ENCODE measurements at regions not wholly inside any gene's neighbourhood (a gene's known extent, or its start where the extent isn't known, plus 50 kb on each side); places are given as distances from the start of the nearest gene placed in this dataset.
A peak's percentile ranks its signal among the peaks of the same experiment; 100 is the strongest.

GRCh38 chr3:117266806-117267205 lies 557.2 kb downstream of the TUSC7 start:
- DNase-seq, result no peak

GRCh38 chr3:117268318-117268717 lies 558.7 kb downstream of the TUSC7 start:
- DNase-seq, result no peak

GRCh38 chr3:117272274-117272673 lies 562.7 kb downstream of the TUSC7 start:
- DNase-seq, result no peak

- no peak for DNase-seq
Observed at GRCh38 chr3:117272876-117273523, 563.4 kb downstream of the TUSC7 start.

GRCh38 chr3:117277816-117278215 lies 568.2 kb downstream of the TUSC7 start:
- DNase-seq, result no peak

GRCh38 chr3:117278424-117279190 lies 569.0 kb downstream of the TUSC7 start:
- no peak for DNase-seq

GRCh38 chr3:117281371-117281770 lies 571.8 kb downstream of the TUSC7 start:
- DNase-seq, result no peak

- DNase-seq, result peak; percentile 9
Observed at GRCh38 chr3:117282566-117282965, 573.0 kb downstream of the TUSC7 start.

GRCh38 chr3:117285737-117286136 lies 576.2 kb downstream of the TUSC7 start:
- peak; percentile 42 for DNase-seq

GRCh38 chr3:117286488-117286887 lies 576.9 kb downstream of the TUSC7 start:
- DNase-seq, result peak; percentile 9

- no peak for DNase-seq
Observed at GRCh38 chr3:117287602-117288001, 578.0 kb downstream of the TUSC7 start.

- no peak for DNase-seq
Observed at GRCh38 chr3:117291476-117291875, 581.9 kb downstream of the TUSC7 start.

GRCh38 chr3:117297065-117297464 lies 587.5 kb downstream of the TUSC7 start:
- no peak for DNase-seq

GRCh38 chr3:117297541-117297940 lies 588.0 kb downstream of the TUSC7 start:
- no peak for DNase-seq

- DNase-seq, result no peak
Observed at GRCh38 chr3:117298273-117298672, 588.7 kb downstream of the TUSC7 start.

- DNase-seq, result no peak
Observed at GRCh38 chr3:117302428-117302827, 592.8 kb downstream of the TUSC7 start.

GRCh38 chr3:117303443-117303842 lies 593.9 kb downstream of the TUSC7 start:
- DNase-seq, result no peak

- no peak for DNase-seq
Observed at GRCh38 chr3:117304681-117305080, 595.1 kb downstream of the TUSC7 start.

GRCh38 chr3:117305681-117306080 lies 596.1 kb downstream of the TUSC7 start:
- DNase-seq, result no peak

GRCh38 chr3:117306299-117306698 lies 596.7 kb downstream of the TUSC7 start:
- no peak for DNase-seq

GRCh38 chr3:117308353-117308752 lies 598.8 kb downstream of the TUSC7 start:
- DNase-seq, result no peak

- DNase-seq, result no peak
Observed at GRCh38 chr3:117308756-117309155, 599.2 kb downstream of the TUSC7 start.

- DNase-seq, result no peak
Observed at GRCh38 chr3:117310536-117310935, 601.0 kb downstream of the TUSC7 start.

- DNase-seq, result no peak
Observed at GRCh38 chr3:117314441-117315150, 605.0 kb downstream of the TUSC7 start.

Measured in NCI-H1694 treated with DMSO at 0.1 percent for 48 hours (cell line).